OCI-LY7 (cell line): ENCODE measurements at regions not wholly inside any gene's neighbourhood (a gene's known extent, or its start where the extent isn't known, plus 50 kb on each side); places are given as distances from the start of the nearest gene placed in this dataset.

Experiments used
- BruUV-seq: library from RNA; stranded (reverse); fragments of 400-500 nt; replicated peaks from 2 replicates; lab custom pipeline; 2021; lab: Mats Ljungman, UMichigan
- CTCF ChIA-PET: fragments of 300-600 bp; sonication (Branson Sonifier 250); formaldehyde crosslinking; loops from one replicate; lab custom pipeline; 2022; ENCODE audit warnings: antibody characterized with exemption; ENCODE audit not compliant: unreplicated experiment; lab: Charles Lee
- POLR2A ChIA-PET: fragments of 300-600 bp; sonication (Branson Sonifier 250); formaldehyde crosslinking; loops from one replicate; lab custom pipeline; 2022; ENCODE audit warnings: antibody characterized with exemption; lab: Charles Lee
- DNase-seq: peaks from one replicate; pipeline ENCODE4 v3.0.0-alpha.2; 2015; ENCODE audit warnings: low spot score
- H2AFZ ChIP-seq: fragments of 200-600 bp; sonication (generic), shearing (Covaris generic); 2 replicates; pipeline ENCODE4 v1.6.1; 2014; ENCODE audit warnings: mild to moderate bottlenecking, antibody characterized with exemption, low read length, moderate library complexity
- H3K27ac ChIP-seq: fragments of 200-600 bp; sonication (generic); 2 replicates; pipeline ENCODE4 v1.5.1; 2014; ENCODE audit warnings: mixed run types, low read depth, mild to moderate bottlenecking, moderate library complexity, low read length, inconsistent platforms; ENCODE audit not compliant: poor library complexity, severe bottlenecking
- H3K36me3 ChIP-seq: fragments of 200-600 bp; sonication (generic); 2 replicates; pipeline ENCODE4 v1.6.1; 2014; ENCODE audit warnings: mild to moderate bottlenecking, antibody characterized with exemption, low read length, moderate library complexity, mixed read lengths; ENCODE audit not compliant: insufficient read depth
- H3K4me1 ChIP-seq: fragments of 200-600 bp; sonication (generic); 2 replicates; pipeline ENCODE4 v1.5.1; 2014; ENCODE audit warnings: mild to moderate bottlenecking, low read length; ENCODE audit not compliant: insufficient read depth, poor library complexity, severe bottlenecking
- H3K4me2 ChIP-seq: fragments of 200-600 bp; sonication (generic); 2 replicates; pipeline ENCODE4 v1.6.1; 2014; ENCODE audit warnings: mild to moderate bottlenecking, low read length
- H3K4me3 ChIP-seq: fragments of 200-600 bp; sonication (generic); 2 replicates; pipeline ENCODE4 v1.5.1; 2014; ENCODE audit warnings: mild to moderate bottlenecking, low read depth, low read length; ENCODE audit not compliant: poor library complexity, severe bottlenecking
- H3K79me2 ChIP-seq: fragments of 200-600 bp; sonication (generic); 2 replicates; pipeline ENCODE4 v1.6.1; 2016; ENCODE audit warnings: low read depth, mild to moderate bottlenecking, low read length, moderate library complexity, mixed read lengths; ENCODE audit not compliant: insufficient read depth
- H3K9me2 ChIP-seq: fragments of 200-600 bp; sonication (generic); 2 replicates; pipeline ENCODE4 v1.6.1; 2016; ENCODE audit warnings: mild to moderate bottlenecking, low read length, mixed read lengths; ENCODE audit not compliant: insufficient read depth
- H3K9me3 ChIP-seq: fragments of 200-600 bp; sonication (generic); 2 replicates; pipeline ENCODE4 v1.6.1; 2014; ENCODE audit warnings: mild to moderate bottlenecking, mixed run types, low read length, mixed read lengths
- H4K20me1 ChIP-seq: fragments of 200-600 bp; sonication (generic); 2 replicates; pipeline ENCODE4 v1.6.1; 2014; ENCODE audit warnings: mild to moderate bottlenecking, antibody characterized with exemption, low read length, moderate library complexity, mixed read lengths; ENCODE audit not compliant: insufficient read depth
- CTCF ChIP-seq: fragments of 200-600 bp; sonication (generic); conservative IDR thresholded peaks from 2 replicates; pipeline ENCODE4 v1.5.1; 2014; ENCODE audit warnings: mild to moderate bottlenecking, antibody characterized with exemption, low read length, moderate library complexity, mixed read lengths
- EZH2phosphoT487 ChIP-seq: fragments of 200-600 bp; sonication (generic); IDR thresholded peaks from 2 replicates; pipeline ENCODE4 v1.6.1; 2018; ENCODE audit warnings: low read depth, borderline replicate concordance, mild to moderate bottlenecking, mixed run types, antibody characterized with exemption, low read length, moderate library complexity, mixed read lengths
- intact Hi-C: fragments of 100-400 bp; cut with micrococcal nuclease; formaldehyde crosslinking; loops from one replicate; pipeline ENCODE4 v1.10.0; 2022; ENCODE audit not compliant: unreplicated experiment

- Histone ChIP-seq H4K20me1 (no peaks in the 10 kb centered on the region), H3K4me3 (no peak overlapping the region), H3K36me3 (no peaks in the 10 kb centered on the region), H3K4me1 (no peaks in the 10 kb centered on the region), H2AFZ (no peak overlapping the region), H3K9me3 (no peaks in the 10 kb centered on the region), H3K79me2 (no peaks in the 10 kb centered on the region), H3K9me2 (no peaks in the 10 kb centered on the region), H3K27ac (no peak overlapping the region), H3K4me2 (no peak overlapping the region)
- no TSS peak for BruUV-seq
- intact Hi-C loops: no loop called here
- no peak for DNase-seq
- POLR2A ChIA-PET: no interaction called here
- no peak for TF ChIP-seq EZH2phosphoT487
- TF ChIP-seq CTCF: no peak
- CTCF ChIA-PET: no interaction called here
Observed at GRCh38 chr5:61720829-61721228, 388.8 kb downstream of the ZSWIM6 start.

- Histone ChIP-seq H3K4me3 (no peak overlapping the region), H3K36me3 (no peaks in the 10 kb centered on the region), H3K79me2 (no peaks in the 10 kb centered on the region), H3K27ac (no peak overlapping the region), H3K4me2 (no peak overlapping the region), H3K9me3 (no peaks in the 10 kb centered on the region), H3K4me1 (no peaks in the 10 kb centered on the region), H2AFZ (no peak overlapping the region), H3K9me2 (no peaks in the 10 kb centered on the region), H4K20me1 (no peaks in the 10 kb centered on the region)
- no peak for DNase-seq
- BruUV-seq: no TSS peak
- intact Hi-C loops: no loop called here
- TF ChIP-seq EZH2phosphoT487: no peak
- no peak for TF ChIP-seq CTCF
- CTCF ChIA-PET: no interaction called here
- POLR2A ChIA-PET: no interaction called here
Observed at GRCh38 chr5:61724102-61724501, 392.0 kb downstream of the ZSWIM6 start.

- H3K4me1 ChIP-seq: no peaks in the 10 kb centered on the region
- intact Hi-C loops: no loop called here
- no peak overlapping the region for H3K27ac ChIP-seq
- H3K36me3 ChIP-seq: no peaks in the 10 kb centered on the region
- no peak for TF ChIP-seq EZH2phosphoT487
- no peak for TF ChIP-seq CTCF
- no peaks in the 10 kb centered on the region for H4K20me1 ChIP-seq
- H3K4me2 ChIP-seq: no peak overlapping the region
- H3K4me3 ChIP-seq: no peak overlapping the region
- BruUV-seq: no TSS peak
- H3K79me2 ChIP-seq: no peaks in the 10 kb centered on the region
- no peak for DNase-seq
- no peaks in the 10 kb centered on the region for H3K9me3 ChIP-seq
- no peaks in the 10 kb centered on the region for H3K9me2 ChIP-seq
- POLR2A ChIA-PET: no interaction called here
- CTCF ChIA-PET: no interaction called here
- H2AFZ ChIP-seq: no peak overlapping the region
Observed at GRCh38 chr5:61728287-61728686, 396.2 kb downstream of the ZSWIM6 start.
